Ishikawa (cell line): ENCODE measurements at regions not wholly inside any gene's neighbourhood (a gene's known extent, or its start where the extent isn't known, plus 50 kb on each side); places are given as distances from the start of the nearest gene placed in this dataset.

ENCODE experiments used
- CEBPB ChIP-seq: IDR thresholded peaks from 2 replicates; pipeline ENCODE4 v1.6.1; 2012
- CREB1 ChIP-seq: IDR thresholded peaks from 2 replicates; pipeline ENCODE4 v1.6.1; 2012; ENCODE audit warnings: low read depth
- EGR1 ChIP-seq: IDR thresholded peaks from 2 replicates; pipeline ENCODE4 v1.6.1; 2012
- EP300 ChIP-seq: IDR thresholded peaks from 2 replicates; pipeline ENCODE4 v1.6.1; 2012; ENCODE audit warnings: borderline replicate concordance
- FOXM1 ChIP-seq: IDR thresholded peaks from 2 replicates; pipeline ENCODE4 v1.6.1; 2012; ENCODE audit warnings: low read depth, borderline replicate concordance
- NFIC ChIP-seq: IDR thresholded peaks from 2 replicates; pipeline ENCODE4 v1.6.1; 2012
- RAD21 ChIP-seq: IDR thresholded peaks from 2 replicates; pipeline ENCODE4 v1.6.1; 2012; ENCODE audit warnings: low read depth
- TAF1 ChIP-seq: IDR thresholded peaks from 2 replicates; pipeline ENCODE4 v1.6.1; 2012; ENCODE audit warnings: low read depth, mild to moderate bottlenecking
- TCF12 ChIP-seq: IDR thresholded peaks from 2 replicates; pipeline ENCODE4 v1.6.1; 2012; ENCODE audit warnings: low read depth
- TEAD4 ChIP-seq: IDR thresholded peaks from 2 replicates; pipeline ENCODE4 v1.6.1; 2012
- YY1 ChIP-seq: IDR thresholded peaks from 2 replicates; pipeline ENCODE4 v1.6.1; 2012; ENCODE audit warnings: low read depth
- TF ChIP-seq, protein P1 (sequence below): IDR thresholded peaks from 2 replicates; pipeline ENCODE4 v1.6.1; 2012
- TF ChIP-seq, protein P2 (sequence below): IDR thresholded peaks from 2 replicates; pipeline ENCODE4 v1.6.1; 2012; ENCODE audit warnings: low read depth, mild to moderate bottlenecking
- TF ChIP-seq, protein P3 (sequence below): IDR thresholded peaks from 2 replicates; pipeline ENCODE4 v1.6.1; 2012

DNA sequence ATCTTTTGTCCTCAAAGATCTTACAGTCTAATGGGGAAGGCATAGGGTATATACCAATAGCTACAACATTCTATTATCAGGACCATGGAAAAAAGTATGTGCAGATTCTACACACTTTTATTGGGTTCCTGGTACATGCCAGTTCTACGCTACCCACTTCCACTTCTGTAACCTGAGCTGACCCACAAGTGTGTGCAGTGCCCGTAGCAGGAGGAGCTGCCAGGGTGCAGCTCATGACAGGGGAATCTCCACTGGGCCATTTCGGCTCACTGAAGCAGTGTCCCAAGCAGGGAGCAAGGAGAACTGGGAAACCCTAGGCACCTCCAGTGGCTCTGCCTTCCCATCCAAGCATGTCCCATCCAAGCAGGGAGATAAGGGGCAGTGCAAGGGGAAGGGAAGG lies 60.4 kb downstream of the FOXI1 start:
- TF ChIP-seq, protein P1, sequence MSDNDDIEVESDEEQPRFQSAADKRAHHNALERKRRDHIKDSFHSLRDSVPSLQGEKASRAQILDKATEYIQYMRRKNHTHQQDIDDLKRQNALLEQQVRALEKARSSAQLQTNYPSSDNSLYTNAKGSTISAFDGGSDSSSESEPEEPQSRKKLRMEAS = no peak
- TF ChIP-seq, protein P2, sequence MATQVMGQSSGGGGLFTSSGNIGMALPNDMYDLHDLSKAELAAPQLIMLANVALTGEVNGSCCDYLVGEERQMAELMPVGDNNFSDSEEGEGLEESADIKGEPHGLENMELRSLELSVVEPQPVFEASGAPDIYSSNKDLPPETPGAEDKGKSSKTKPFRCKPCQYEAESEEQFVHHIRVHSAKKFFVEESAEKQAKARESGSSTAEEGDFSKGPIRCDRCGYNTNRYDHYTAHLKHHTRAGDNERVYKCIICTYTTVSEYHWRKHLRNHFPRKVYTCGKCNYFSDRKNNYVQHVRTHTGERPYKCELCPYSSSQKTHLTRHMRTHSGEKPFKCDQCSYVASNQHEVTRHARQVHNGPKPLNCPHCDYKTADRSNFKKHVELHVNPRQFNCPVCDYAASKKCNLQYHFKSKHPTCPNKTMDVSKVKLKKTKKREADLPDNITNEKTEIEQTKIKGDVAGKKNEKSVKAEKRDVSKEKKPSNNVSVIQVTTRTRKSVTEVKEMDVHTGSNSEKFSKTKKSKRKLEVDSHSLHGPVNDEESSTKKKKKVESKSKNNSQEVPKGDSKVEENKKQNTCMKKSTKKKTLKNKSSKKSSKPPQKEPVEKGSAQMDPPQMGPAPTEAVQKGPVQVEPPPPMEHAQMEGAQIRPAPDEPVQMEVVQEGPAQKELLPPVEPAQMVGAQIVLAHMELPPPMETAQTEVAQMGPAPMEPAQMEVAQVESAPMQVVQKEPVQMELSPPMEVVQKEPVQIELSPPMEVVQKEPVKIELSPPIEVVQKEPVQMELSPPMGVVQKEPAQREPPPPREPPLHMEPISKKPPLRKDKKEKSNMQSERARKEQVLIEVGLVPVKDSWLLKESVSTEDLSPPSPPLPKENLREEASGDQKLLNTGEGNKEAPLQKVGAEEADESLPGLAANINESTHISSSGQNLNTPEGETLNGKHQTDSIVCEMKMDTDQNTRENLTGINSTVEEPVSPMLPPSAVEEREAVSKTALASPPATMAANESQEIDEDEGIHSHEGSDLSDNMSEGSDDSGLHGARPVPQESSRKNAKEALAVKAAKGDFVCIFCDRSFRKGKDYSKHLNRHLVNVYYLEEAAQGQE = no peak
- TF ChIP-seq TCF12 = no peak
- no peak for TF ChIP-seq NFIC
- no peak for TF ChIP-seq CEBPB
- no peak for TF ChIP-seq RAD21
- TF ChIP-seq EP300 = no peak
- no peak for TF ChIP-seq TAF1
- no peak for TF ChIP-seq TEAD4
- no peak for TF ChIP-seq CREB1
- no peak for TF ChIP-seq EGR1
- no peak for TF ChIP-seq FOXM1
- TF ChIP-seq, protein P3, sequence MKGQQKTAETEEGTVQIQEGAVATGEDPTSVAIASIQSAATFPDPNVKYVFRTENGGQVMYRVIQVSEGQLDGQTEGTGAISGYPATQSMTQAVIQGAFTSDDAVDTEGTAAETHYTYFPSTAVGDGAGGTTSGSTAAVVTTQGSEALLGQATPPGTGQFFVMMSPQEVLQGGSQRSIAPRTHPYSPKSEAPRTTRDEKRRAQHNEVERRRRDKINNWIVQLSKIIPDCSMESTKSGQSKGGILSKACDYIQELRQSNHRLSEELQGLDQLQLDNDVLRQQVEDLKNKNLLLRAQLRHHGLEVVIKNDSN = no peak
- no peak for TF ChIP-seq YY1
